Osteocyte (in vitro differentiated cells): ENCODE measurements at regions not wholly inside any gene's neighbourhood (a gene's known extent, or its start where the extent isn't known, plus 50 kb on each side); places are given as distances from the start of the nearest gene placed in this dataset.
"Not testable (repeated sequence)": the region's sequence is repeated elsewhere in the genome, so short reads cannot be mapped to it uniquely, and the experiment has no call there.

ENCODE experiments used
- DNase-seq: peaks from one replicate; pipeline ENCODE4 v3.0.0; 2021; ENCODE audit warnings: mixed read lengths; ENCODE audit not compliant: unreplicated experiment; ENCODE audit errors: extremely low spot score
- H3K27ac Mint-ChIP-seq: one replicate; pipeline ENCODE4 v1.8.0; 2021; ENCODE audit warnings: mild to moderate bottlenecking, mixed read lengths; ENCODE audit not compliant: unreplicated experiment
- H3K27me3 Mint-ChIP-seq: one replicate; pipeline ENCODE4 v1.8.0; 2021; ENCODE audit warnings: mixed read lengths; ENCODE audit not compliant: unreplicated experiment
- H3K36me3 Mint-ChIP-seq: one replicate; pipeline ENCODE4 v1.8.0; 2021; ENCODE audit warnings: mixed read lengths; ENCODE audit not compliant: unreplicated experiment
- H3K4me1 Mint-ChIP-seq: one replicate; pipeline ENCODE4 v1.8.0; 2021; ENCODE audit warnings: mixed read lengths; ENCODE audit not compliant: unreplicated experiment
- H3K4me3 Mint-ChIP-seq: one replicate; pipeline ENCODE4 v1.8.0; 2021; ENCODE audit warnings: mild to moderate bottlenecking, moderate library complexity, mixed read lengths; ENCODE audit not compliant: unreplicated experiment
- H3K9me3 Mint-ChIP-seq: one replicate; pipeline ENCODE4 v1.8.0; 2021; ENCODE audit warnings: mixed read lengths; ENCODE audit not compliant: unreplicated experiment
- TF ChIP-seq, protein P1 (sequence below): fragments of 200-600 bp; sonication (generic); IDR thresholded peaks from 2 replicates; pipeline ENCODE4 v1.5.0; 2021; ENCODE audit warnings: antibody characterized with exemption, mild to moderate bottlenecking, moderate library complexity

- H3K4me1 Mint-ChIP-seq: no peaks in the 10 kb centered on the region
- DNase-seq: no peak
- no peaks in the 10 kb centered on the region for H3K9me3 Mint-ChIP-seq
- TF ChIP-seq, protein P1, sequence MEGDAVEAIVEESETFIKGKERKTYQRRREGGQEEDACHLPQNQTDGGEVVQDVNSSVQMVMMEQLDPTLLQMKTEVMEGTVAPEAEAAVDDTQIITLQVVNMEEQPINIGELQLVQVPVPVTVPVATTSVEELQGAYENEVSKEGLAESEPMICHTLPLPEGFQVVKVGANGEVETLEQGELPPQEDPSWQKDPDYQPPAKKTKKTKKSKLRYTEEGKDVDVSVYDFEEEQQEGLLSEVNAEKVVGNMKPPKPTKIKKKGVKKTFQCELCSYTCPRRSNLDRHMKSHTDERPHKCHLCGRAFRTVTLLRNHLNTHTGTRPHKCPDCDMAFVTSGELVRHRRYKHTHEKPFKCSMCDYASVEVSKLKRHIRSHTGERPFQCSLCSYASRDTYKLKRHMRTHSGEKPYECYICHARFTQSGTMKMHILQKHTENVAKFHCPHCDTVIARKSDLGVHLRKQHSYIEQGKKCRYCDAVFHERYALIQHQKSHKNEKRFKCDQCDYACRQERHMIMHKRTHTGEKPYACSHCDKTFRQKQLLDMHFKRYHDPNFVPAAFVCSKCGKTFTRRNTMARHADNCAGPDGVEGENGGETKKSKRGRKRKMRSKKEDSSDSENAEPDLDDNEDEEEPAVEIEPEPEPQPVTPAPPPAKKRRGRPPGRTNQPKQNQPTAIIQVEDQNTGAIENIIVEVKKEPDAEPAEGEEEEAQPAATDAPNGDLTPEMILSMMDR: no peak
- H3K27me3 Mint-ChIP-seq: no peaks in the 10 kb centered on the region
- H3K4me3 Mint-ChIP-seq: no peak overlapping the region
- H3K36me3 Mint-ChIP-seq: no peaks in the 10 kb centered on the region
- no peak overlapping the region for H3K27ac Mint-ChIP-seq
Measured at GRCh38 chr12:66813137-66813892, 134.4 kb upstream of the GRIP1 start.

DNA sequence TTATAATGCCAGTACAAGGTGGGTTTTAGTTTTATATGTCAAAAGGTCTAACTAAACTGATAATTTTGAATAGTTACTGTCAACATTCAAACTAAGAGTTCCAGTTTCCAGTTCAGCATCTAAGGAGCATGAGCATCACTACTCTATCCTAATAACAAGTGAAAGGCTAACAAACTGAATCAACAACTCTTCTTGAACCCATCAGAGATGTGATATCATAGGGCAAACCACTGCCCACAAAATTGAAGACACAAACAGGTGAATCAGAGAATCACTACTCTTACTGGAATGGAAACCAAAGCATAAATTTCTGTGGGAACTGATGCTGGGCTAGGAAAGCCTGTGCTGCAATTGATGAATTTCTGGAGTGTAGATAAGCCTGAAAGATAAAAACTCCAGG is 140.7 kb upstream of the GRIP1 start:
- DNase-seq: no peak
- TF ChIP-seq, protein P1: no peak
- Mint-ChIP-seq H3K36me3 (no peaks in the 10 kb centered on the region), H3K4me1 (no peaks in the 10 kb centered on the region), H3K27ac (no peak overlapping the region), H3K27me3 (no peaks in the 10 kb centered on the region), H3K4me3 (no peak overlapping the region), H3K9me3 (no peaks in the 10 kb centered on the region)

- Mint-ChIP-seq H3K9me3 (no peaks in the 10 kb centered on the region), H3K4me3 (no peak overlapping the region), H3K27me3 (no peaks in the 10 kb centered on the region), H3K4me1 (no peaks in the 10 kb centered on the region), H3K27ac (no peak overlapping the region), H3K36me3 (no peaks in the 10 kb centered on the region)
- TF ChIP-seq, protein P1: no peak
- DNase-seq: no peak
Measured at GRCh38 chr12:66822961-66823360, 144.1 kb upstream of the GRIP1 start.

- Mint-ChIP-seq H3K27ac (no peak overlapping the region), H3K27me3 (no peaks in the 10 kb centered on the region), H3K9me3 (no peaks in the 10 kb centered on the region), H3K4me3 (no peak overlapping the region), H3K36me3 (no peaks in the 10 kb centered on the region), H3K4me1 (no peaks in the 10 kb centered on the region)
- no peak for DNase-seq
- TF ChIP-seq, protein P1: no peak
Measured at GRCh38 chr12:66823857-66824570, 145.1 kb upstream of the GRIP1 start.

DNA sequence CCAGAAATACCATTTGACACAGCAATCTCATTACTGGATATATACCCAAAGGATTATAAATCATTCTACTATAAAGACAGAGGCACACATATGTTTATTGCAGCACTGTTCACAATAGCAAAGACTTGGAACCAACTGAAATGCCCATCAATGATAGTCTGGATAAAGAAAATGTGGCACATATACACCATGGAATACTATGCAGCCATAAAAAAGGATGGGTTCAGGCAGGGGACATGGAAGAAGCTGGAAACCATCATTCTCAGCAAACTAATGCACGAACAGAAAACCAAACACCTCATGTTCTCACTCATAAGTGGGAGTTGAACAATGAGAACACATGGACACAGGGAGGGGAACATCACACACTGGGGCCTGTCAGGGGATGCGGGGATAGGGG is 147.0 kb upstream of the GRIP1 start:
- not testable (repeated sequence) for H3K27ac Mint-ChIP-seq, H3K9me3 Mint-ChIP-seq, H3K36me3 Mint-ChIP-seq, H3K4me1 Mint-ChIP-seq, H3K4me3 Mint-ChIP-seq, DNase-seq, H3K27me3 Mint-ChIP-seq
